CD4-positive, alpha-beta T cell treated with Interferon alpha-2 for 1 hour (primary cell): ENCODE measurements at regions not wholly inside any gene's neighbourhood (a gene's known extent, or its start where the extent isn't known, plus 50 kb on each side); places are given as distances from the start of the nearest gene placed in this dataset.

Experiments used
- DNase-seq, 2 donors: peaks; one replicate each; pipeline ENCODE4 v3.0.0-alpha.2; 2020 to 2022

- DNase-seq: no peak
Measured at GRCh38 chr4:100970414-100970813, 376.9 kb downstream of the PPP3CA start.

- no peak for DNase-seq
Measured at GRCh38 chr4:100969925-100970324, 377.4 kb downstream of the PPP3CA start.

DNA sequence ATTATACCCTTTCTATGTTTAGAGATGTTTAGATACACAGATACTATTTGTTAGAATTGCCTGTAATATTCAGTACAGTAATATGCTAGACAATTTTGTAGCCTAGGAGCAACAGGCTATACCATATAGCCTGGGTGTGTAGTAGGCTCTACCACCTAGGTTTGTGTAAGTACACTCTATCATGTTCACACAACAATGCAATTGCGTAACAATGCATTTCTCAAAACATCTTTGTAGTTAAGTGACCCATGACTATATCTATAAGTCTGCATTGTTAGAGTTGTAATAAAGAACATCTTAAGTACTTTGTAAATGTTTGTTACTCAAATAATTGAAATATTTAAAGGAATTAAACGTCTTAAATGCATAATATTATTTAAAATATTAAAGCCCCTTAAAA, 379.3 kb downstream of the PPP3CA start:
- DNase-seq: no peak

GRCh38 chr4:100963627-100964026, 383.7 kb downstream of the PPP3CA start:
- DNase-seq: no peak

- DNase-seq: no peak
Measured at GRCh38 chr4:100962698-100963097, 384.6 kb downstream of the PPP3CA start.

DNA sequence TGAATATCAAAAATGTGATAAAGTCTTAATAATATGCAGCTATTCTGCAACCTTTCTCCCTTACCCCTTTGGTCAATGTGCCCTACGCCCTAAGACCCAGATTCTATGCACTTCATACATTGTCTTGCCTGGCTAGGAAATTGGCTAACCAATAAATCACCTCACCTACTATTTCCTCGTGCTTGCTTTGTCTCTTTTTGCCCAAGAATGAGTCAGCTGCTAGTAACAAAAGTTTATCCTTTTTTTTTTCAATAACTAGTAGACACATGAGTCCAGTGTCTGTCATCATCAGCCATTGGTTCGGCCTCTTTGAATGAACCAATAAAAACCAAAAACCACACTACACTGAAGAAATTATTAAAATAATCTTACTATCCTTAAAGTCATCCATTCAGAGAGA, 387.1 kb downstream of the PPP3CA start:
- DNase-seq: no peak

DNA sequence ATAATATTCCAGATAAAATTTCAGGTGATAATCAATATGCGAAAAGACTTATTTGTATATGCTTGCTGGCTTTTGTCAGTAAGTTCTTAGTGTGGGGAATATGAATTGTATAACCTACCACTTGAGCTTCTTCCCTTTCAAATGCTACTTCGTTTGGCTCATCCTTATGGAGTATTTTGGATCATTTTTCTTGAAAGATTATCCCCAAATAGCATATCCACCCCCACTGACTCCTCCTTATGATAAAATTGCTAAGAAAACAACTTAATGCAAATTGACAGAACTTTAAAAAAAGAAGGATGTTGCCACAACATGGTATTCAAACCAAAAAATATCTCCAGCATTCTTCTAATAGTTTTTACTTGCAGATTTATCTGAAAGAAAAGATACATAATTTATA, 393.3 kb downstream of the PPP3CA start:
- no peak for DNase-seq

DNA sequence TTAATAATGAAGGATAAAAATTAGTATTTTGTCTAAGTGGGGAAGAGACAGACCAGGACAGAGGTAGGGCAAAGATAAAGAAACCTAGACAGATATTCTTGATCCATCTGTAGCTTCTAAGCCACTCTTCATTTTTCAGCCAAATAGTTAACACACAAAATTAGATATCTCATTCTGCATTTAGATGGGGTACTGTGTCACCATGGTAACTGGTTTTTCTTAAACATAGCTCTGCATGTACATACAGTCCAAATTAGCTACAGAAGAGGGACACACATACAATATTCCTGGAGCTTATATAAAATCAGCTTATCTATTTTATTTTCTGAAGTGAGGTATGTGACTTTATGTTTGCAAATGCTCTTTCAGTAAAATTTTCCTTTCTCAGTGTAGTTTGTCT, 393.7 kb downstream of the PPP3CA start:
- DNase-seq: no peak

DNA sequence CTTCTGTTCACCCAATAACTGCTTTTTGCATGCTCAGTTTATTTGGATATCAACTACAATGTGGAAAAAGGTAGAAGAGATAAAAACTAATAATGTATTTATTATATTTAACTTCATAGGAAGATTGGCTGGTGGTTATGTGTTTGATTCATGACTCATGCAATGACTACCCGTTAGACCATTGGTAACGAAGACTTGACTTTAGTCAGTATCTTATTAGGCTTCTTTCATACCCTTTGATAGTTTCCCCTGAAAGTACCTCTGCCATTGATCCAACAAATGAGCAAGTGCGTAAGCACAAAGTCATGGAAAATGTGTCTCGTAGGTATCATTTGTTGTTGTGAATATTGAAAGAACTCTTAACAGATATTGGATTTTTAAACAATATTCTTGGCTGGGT, 394.7 kb downstream of the PPP3CA start:
- no peak for DNase-seq

DNA sequence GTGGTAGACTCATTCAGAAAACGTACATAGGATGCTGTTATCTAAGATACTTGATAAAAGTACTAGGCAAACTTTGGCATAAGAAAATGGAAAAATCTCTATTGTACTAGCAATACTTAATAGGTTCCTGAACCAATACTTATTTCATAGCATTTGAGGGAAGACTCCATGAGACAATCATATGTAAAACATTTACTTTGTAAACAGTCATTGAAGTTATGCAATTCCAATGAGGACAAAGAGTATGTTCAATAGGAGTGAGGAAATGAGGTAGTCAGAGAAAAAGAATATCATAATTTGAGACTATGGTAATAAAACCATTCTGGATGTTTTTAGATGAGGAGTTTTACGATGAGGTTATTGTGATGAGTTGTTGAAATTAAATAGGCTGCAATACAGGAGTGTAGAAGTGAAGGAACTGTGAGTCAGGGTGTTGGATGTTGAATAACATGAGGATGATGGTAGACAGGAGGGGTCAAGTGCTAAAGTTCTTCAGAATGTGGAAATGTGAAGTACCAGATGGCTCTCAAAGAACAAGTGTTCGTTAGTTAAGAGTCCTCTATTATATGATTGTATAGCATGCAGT, 397.9 kb downstream of the PPP3CA start:
- no peak for DNase-seq

GRCh38 chr4:100948911-100949310, 398.4 kb downstream of the PPP3CA start:
- DNase-seq: no peak

DNA sequence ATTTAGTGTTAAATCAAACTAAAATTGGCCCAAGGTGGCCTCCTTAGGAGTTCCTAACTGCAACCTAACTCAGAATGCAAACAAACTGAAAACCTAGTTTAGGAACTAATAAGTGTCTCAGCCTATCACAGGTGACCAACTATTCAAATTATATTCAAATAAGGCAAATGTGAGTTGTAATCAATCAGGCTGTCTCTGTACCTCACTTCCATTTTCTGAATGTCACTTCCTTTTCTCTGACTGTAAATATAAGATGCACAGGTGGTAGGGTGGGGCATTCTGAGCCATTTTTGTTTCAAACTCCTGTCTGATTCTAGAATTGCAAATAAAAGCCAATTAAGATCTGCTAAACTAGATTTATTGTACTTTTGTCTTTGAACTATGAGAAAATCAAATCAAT, 401.5 kb downstream of the PPP3CA start:
- DNase-seq: no peak

DNA sequence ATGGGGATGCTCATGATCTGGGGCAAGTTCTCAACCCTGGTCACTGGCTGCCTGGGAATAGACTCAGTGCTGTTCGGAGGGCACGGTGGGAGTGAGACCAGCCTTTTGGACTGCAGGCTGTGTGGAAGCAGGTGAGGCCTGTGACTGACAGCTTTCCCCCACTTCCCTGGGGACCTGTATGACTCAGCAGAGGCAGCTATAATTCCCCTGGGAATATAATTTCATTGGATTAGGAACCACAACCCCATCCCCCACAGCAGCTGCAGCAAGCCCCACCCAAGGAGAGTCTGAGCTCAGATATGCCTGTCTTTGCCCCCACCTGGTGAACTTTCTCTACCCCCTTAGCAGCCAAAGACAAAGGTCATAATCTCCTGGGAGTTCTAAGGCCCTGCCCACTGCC, 408.6 kb downstream of the PPP3CA start:
- no peak for DNase-seq

GRCh38 chr4:100936661-100937375, 410.5 kb downstream of the PPP3CA start:
- no peak for DNase-seq

DNA sequence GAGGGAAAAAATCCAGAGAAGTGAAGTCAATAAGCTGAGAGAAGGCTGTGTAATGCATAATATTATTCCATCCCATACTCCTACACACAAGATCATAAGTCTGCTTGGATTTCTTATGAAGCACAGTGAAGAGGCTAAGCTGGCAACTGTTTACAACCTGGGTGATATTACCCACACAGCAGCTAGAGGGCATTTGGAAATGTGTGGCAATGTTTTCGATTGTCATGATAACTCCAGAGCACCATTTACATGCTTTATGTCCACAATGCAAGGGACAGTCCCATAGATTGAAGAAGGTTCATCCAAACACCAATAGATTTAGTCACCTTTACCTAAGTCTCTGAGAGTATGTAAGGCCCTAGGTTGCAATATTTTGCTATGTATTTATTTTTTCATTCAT, 412.2 kb downstream of the PPP3CA start:
- DNase-seq: peak in 1 of 2 donors; percentile 21

DNA sequence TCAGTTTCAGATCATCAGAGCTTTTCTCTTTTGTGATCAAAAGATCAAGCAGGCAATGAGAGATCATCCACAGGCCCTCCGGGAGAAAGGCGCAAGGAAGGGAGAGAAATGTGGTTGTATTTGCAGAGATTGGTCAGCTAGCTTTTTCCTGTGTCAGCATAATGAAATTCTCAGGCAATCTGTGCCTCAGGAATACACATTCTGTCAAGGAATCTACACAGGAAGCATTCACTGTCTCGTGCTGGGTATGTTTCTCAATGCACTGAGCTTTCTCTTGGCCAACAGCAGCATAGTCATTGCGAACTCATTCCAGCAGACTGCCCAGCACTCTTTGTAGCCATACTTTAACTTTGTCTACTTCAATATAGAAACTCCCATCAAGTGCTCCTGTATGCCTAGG, 413.7 kb downstream of the PPP3CA start:
- no peak for DNase-seq

- no peak for DNase-seq
Measured at GRCh38 chr4:100929758-100930157, 411.9 kb upstream of the EMCN start.

DNA sequence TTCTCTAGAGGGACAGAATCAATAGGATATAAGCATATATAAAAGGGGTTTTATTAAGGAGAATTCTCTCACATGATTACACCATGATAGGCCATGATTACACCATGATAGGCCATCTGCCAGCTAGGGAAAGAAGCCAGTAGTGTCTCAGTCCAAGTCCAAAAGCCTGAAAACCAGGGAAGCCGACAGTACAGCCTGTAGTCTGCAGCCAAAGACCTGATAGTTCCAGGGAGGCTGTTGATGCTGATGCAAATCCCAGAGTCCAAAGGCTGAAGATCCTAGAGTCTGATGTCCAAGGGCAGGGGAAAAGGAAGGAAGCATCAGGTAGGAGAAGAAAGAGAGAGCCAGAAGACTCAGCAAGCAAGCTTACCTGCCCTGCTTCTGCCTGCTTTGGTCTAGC, 411.3 kb upstream of the EMCN start:
- no peak for DNase-seq

DNA sequence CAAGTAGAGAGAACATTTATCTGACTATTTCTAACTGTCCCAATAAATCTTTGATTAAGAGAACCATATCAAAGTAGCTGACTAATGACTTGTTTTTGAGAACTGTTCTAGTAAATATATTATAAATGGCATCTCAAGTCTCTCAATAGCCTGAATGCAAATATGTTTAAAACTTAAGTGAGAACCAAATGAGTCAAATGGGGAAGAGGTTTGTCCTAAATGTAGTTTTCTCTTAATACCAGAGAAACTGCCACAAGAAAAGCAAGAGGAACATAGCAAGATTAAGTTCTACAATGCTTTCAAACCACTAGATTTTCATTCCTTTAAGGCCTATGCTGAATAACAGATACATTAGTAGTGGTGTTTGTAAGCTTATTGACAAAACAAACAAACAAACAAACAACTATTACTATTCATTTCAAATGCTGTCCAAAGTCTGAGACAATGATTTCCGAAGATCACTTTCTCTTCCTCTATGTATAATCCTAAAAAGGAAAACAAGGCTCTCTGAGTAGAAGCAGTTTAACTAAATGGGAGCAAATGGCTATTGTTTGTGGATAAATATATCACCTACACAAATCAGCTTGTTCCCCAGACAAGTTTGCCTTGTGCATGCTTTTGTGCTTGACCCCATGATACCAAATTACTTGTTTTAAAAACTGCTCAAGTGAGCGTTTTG, 408.4 kb upstream of the EMCN start:
- DNase-seq: no peak

GRCh38 chr4:100913685-100914084, 395.9 kb upstream of the EMCN start:
- no peak for DNase-seq

GRCh38 chr4:100908540-100908939, 390.7 kb upstream of the EMCN start:
- DNase-seq: no peak

GRCh38 chr4:100907465-100908454, 389.9 kb upstream of the EMCN start:
- no peak for DNase-seq

- no peak for DNase-seq
Measured at GRCh38 chr4:100906973-100907372, 389.2 kb upstream of the EMCN start.
